Midbrain (tissue), 1 donor: ENCODE measurements at regions not wholly inside any gene's neighbourhood (a gene's known extent, or its start where the extent isn't known, plus 50 kb on each side); places are given as distances from the start of the nearest gene placed in this dataset.

ENCODE experiments used
- DNase-seq: peaks from one replicate; lab custom pipeline; 2025; lab: John Stamatoyannopoulos, UW

GRCh38 chr3:17798000-17798399 is 55.6 kb upstream of the TBC1D5 start:
- no peak for DNase-seq

- DNase-seq, result no peak
These were observed 53.3 kb upstream of the TBC1D5 start for GRCh38 chr3:17795711-17796110.

DNA sequence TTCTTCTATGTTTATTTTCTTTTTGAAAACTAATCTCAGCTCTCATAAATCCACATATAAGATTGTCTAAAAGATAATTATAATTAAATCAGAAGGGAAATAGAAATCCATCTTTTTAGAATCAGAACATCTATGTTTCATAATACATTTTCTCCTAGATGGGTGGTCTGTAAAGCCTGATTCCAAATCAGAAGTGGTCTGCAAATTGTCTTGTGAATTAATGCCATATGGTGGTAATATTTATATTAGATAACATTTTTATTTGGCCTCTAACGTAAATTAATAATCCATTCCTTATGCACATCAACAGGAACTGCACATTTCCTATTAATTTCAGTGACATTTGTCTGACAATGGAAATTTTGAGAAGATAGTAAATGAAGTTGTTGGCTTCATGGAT is 52.8 kb upstream of the TBC1D5 start:
- DNase-seq, result no peak

GRCh38 chr3:17793542-17794195 is 51.2 kb upstream of the TBC1D5 start:
- no peak for DNase-seq
